Endodermal cell (in vitro differentiated cells): ENCODE measurements at regions not wholly inside any gene's neighbourhood (a gene's known extent, or its start where the extent isn't known, plus 50 kb on each side); places are given as distances from the start of the nearest gene placed in this dataset.

Experiments
- DNase-seq: peaks from one replicate; pipeline ENCODE4 v3.0.0-alpha.2; 2017
- H3K27ac ChIP-seq: 2 replicates; pipeline ENCODE4 v1.5.1; 2013; ENCODE audit warnings: mild to moderate bottlenecking, low read depth, low read length, moderate library complexity
- H3K27me3 ChIP-seq: 2 replicates; pipeline ENCODE4 v1.6.1; 2013; ENCODE audit warnings: mild to moderate bottlenecking, low read length, moderate library complexity; ENCODE audit not compliant: insufficient read depth, control insufficient read depth, poor library complexity, severe bottlenecking
- H3K36me3 ChIP-seq: 2 replicates; pipeline ENCODE4 v1.7.0; 2013; ENCODE audit warnings: mild to moderate bottlenecking, low read length, moderate library complexity; ENCODE audit not compliant: control insufficient read depth, insufficient read depth
- H3K4me1 ChIP-seq: one replicate; pipeline ENCODE4 v1.7.0; 2013; ENCODE audit warnings: low read length; ENCODE audit not compliant: control insufficient read depth, insufficient read depth
- H3K4me3 ChIP-seq: 2 replicates; pipeline ENCODE4 v1.5.1; 2013; ENCODE audit warnings: mild to moderate bottlenecking, low read length, moderate library complexity
- H3K9ac ChIP-seq: 2 replicates; pipeline ENCODE4 v1.6.1; 2013; ENCODE audit warnings: mild to moderate bottlenecking, low read length, moderate library complexity; ENCODE audit not compliant: poor library complexity, severe bottlenecking; ENCODE audit errors: extremely low read depth
- H3K9me3 ChIP-seq: 2 replicates; pipeline ENCODE4 v1.6.1; 2013; ENCODE audit warnings: mild to moderate bottlenecking, low read length, moderate library complexity; ENCODE audit not compliant: control insufficient read depth
- H3K27ac Mint-ChIP-seq: 2 replicates; pipeline ENCODE4 v1.8.0; 2020; ENCODE audit warnings: mixed read lengths
- H3K27me3 Mint-ChIP-seq: 2 replicates; pipeline ENCODE4 v1.8.0; 2021; ENCODE audit warnings: mild to moderate bottlenecking, mixed read lengths; ENCODE audit not compliant: insufficient read depth
- H3K36me3 Mint-ChIP-seq: 2 replicates; pipeline ENCODE4 v1.8.0; 2020; ENCODE audit warnings: low read depth, mixed read lengths
- H3K4me1 Mint-ChIP-seq: 2 replicates; pipeline ENCODE4 v1.8.0; 2020; ENCODE audit warnings: mixed read lengths
- H3K4me3 Mint-ChIP-seq: 2 replicates; pipeline ENCODE4 v1.8.0; 2020; ENCODE audit warnings: mild to moderate bottlenecking, moderate library complexity, mixed read lengths
- H3K9me3 Mint-ChIP-seq: 2 replicates; pipeline ENCODE4 v1.8.0; 2020; ENCODE audit warnings: mild to moderate bottlenecking, mixed read lengths
- CTCF ChIP-seq: fragments of 200-600 bp; sonication (generic); conservative IDR thresholded peaks from 2 replicates; pipeline ENCODE4 v1.5.0; 2021; ENCODE audit warnings: antibody characterized with exemption, mild to moderate bottlenecking
- WGBS, 2 experiments: methylation state at CpG; one replicate each; pipeline versions ENCODE4 v1.1.5 to v1.1.7; 2013; ENCODE audit warnings: missing lambda C conversion rate in 2 of 2, mixed read lengths in 1 of 2; ENCODE audit not compliant: insufficient coverage in 1 of 2, insufficient read length in 1 of 2; 5-methylcytosine and 5-hydroxymethylcytosine counted together

- Histone ChIP-seq H3K4me1 (no peaks in the 10 kb centered on the region), H3K4me3 (no peak overlapping the region), H3K27me3 (no peaks in the 10 kb centered on the region), H3K27ac (no peak overlapping the region), H3K9me3 (no peaks in the 10 kb centered on the region), H3K36me3 (no peaks in the 10 kb centered on the region), H3K9ac (no peak overlapping the region)
- no peak for TF ChIP-seq CTCF
- H3K36me3 Mint-ChIP-seq = no peaks in the 10 kb centered on the region
- no peak for DNase-seq
- H3K4me3 Mint-ChIP-seq = no peak overlapping the region
- H3K27me3 Mint-ChIP-seq = no peaks in the 10 kb centered on the region
- no peaks in the 10 kb centered on the region for H3K4me1 Mint-ChIP-seq
- H3K27ac Mint-ChIP-seq = no peak overlapping the region
- WGBS, 2 experiments = 92 to 100% methylated on average over 2 to 4 of the region's 4 CpGs
- H3K9me3 Mint-ChIP-seq = peaks cover 35% of the 10 kb centered on the region
These were observed 221.2 kb upstream of the MID1 start for GRCh38 chrX:10841579-10841978.

- H3K27me3 ChIP-seq = no peaks in the 10 kb centered on the region
- no peaks in the 10 kb centered on the region for H3K4me1 Mint-ChIP-seq
- no peak overlapping the region for H3K27ac Mint-ChIP-seq
- no peaks in the 10 kb centered on the region for H3K36me3 ChIP-seq
- H3K4me1 ChIP-seq = no peaks in the 10 kb centered on the region
- H3K36me3 Mint-ChIP-seq = no peaks in the 10 kb centered on the region
- 93 to 100% methylated on average over 1 to 4 of the region's 4 CpGs for WGBS, 2 experiments
- no peak for TF ChIP-seq CTCF
- H3K9me3 Mint-ChIP-seq = peaks cover 40% of the 10 kb centered on the region
- no peaks in the 10 kb centered on the region for H3K9me3 ChIP-seq
- no peak for DNase-seq
- no peak overlapping the region for H3K27ac ChIP-seq
- no peaks in the 10 kb centered on the region for H3K27me3 Mint-ChIP-seq
- no peak overlapping the region for H3K9ac ChIP-seq
- no peak overlapping the region for H3K4me3 ChIP-seq
- no peak overlapping the region for H3K4me3 Mint-ChIP-seq
These were observed 222.3 kb upstream of the MID1 start for GRCh38 chrX:10842646-10843045.

GRCh38 chrX:10847333-10847732, 226.9 kb upstream of the MID1 start:
- Histone ChIP-seq H3K27ac (no peak overlapping the region), H3K4me1 (no peaks in the 10 kb centered on the region), H3K27me3 (no peaks in the 10 kb centered on the region), H3K4me3 (no peak overlapping the region), H3K9ac (no peak overlapping the region), H3K9me3 (no peaks in the 10 kb centered on the region), H3K36me3 (no peaks in the 10 kb centered on the region)
- Mint-ChIP-seq H3K9me3 (peaks cover 40% of the 10 kb centered on the region), H3K4me1 (no peaks in the 10 kb centered on the region), H3K27ac (no peak overlapping the region), H3K36me3 (no peaks in the 10 kb centered on the region), H3K4me3 (no peak overlapping the region), H3K27me3 (no peaks in the 10 kb centered on the region)
- TF ChIP-seq CTCF = no peak
- no peak for DNase-seq
